Smooth muscle cell (in vitro differentiated cells): ENCODE measurements at regions not wholly inside any gene's neighbourhood (a gene's known extent, or its start where the extent isn't known, plus 50 kb on each side); places are given as distances from the start of the nearest gene placed in this dataset.

Source experiments
- DNase-seq: peaks from one replicate; lab custom pipeline; 2025; ENCODE audit not compliant: unreplicated experiment; lab: John Stamatoyannopoulos, UW
- H2AFZ ChIP-seq: fragments of 200-600 bp; sonication (generic); 2 replicates; pipeline ENCODE4 v1.6.0; 2016; ENCODE audit warnings: antibody characterized with exemption, low read depth, mild to moderate bottlenecking
- H3F3A ChIP-seq: fragments of 200-600 bp; sonication (generic); 2 replicates; pipeline ENCODE4 v1.6.0; 2017; ENCODE audit warnings: antibody characterized with exemption, low read depth
- H3K27ac ChIP-seq: fragments of 200-600 bp; sonication (generic); 2 replicates; pipeline ENCODE4 v1.5.1; 2016; ENCODE audit warnings: low read depth, mild to moderate bottlenecking
- H3K27me3 ChIP-seq: fragments of 200-600 bp; sonication (generic); 2 replicates; pipeline ENCODE4 v1.6.1; 2016; ENCODE audit warnings: low read depth, mild to moderate bottlenecking
- H3K36me3 ChIP-seq: fragments of 200-600 bp; sonication (generic); 2 replicates; pipeline ENCODE4 v1.5.1; 2016; ENCODE audit warnings: low read depth
- H3K4me1 ChIP-seq: fragments of 200-600 bp; sonication (generic); 2 replicates; pipeline ENCODE4 v1.5.1; 2016; ENCODE audit warnings: low read depth
- H3K4me2 ChIP-seq: fragments of 200-600 bp; sonication (generic); 2 replicates; pipeline ENCODE4 v1.6.0; 2016; ENCODE audit warnings: mild to moderate bottlenecking
- H3K4me3 ChIP-seq: fragments of 200-600 bp; sonication (generic); 2 replicates; pipeline ENCODE4 v1.5.1; 2016; ENCODE audit warnings: mild to moderate bottlenecking
- H3K79me2 ChIP-seq: fragments of 200-600 bp; sonication (generic); 2 replicates; pipeline ENCODE4 v1.6.0; 2016; ENCODE audit warnings: low read depth, mild to moderate bottlenecking
- H3K9ac ChIP-seq: fragments of 200-600 bp; sonication (generic); 2 replicates; pipeline ENCODE4 v1.6.0; 2016; ENCODE audit warnings: low read depth
- H3K9me3 ChIP-seq: fragments of 200-600 bp; sonication (generic); replicated peaks from 2 replicates; pipeline ENCODE4 v1.5.1; 2016; ENCODE audit warnings: low read depth
- H4K20me1 ChIP-seq: fragments of 200-600 bp; sonication (generic); 2 replicates; pipeline ENCODE4 v1.6.0; 2016; ENCODE audit warnings: low read depth
- WGBS: methylation state at CpG from one replicate; pipeline ENCODE4 v1.1.7; 2016; ENCODE audit warnings: low lambda C conversion rate; 5-methylcytosine and 5-hydroxymethylcytosine counted together
- TF ChIP-seq, protein P1 (sequence below): fragments of 200-600 bp; sonication (generic); IDR thresholded peaks from 2 replicates; pipeline ENCODE4 v1.5.1; 2017; ENCODE audit warnings: borderline replicate concordance, mild to moderate bottlenecking, antibody characterized with exemption; ENCODE audit not compliant: insufficient read depth, poor library complexity, severe bottlenecking

DNA sequence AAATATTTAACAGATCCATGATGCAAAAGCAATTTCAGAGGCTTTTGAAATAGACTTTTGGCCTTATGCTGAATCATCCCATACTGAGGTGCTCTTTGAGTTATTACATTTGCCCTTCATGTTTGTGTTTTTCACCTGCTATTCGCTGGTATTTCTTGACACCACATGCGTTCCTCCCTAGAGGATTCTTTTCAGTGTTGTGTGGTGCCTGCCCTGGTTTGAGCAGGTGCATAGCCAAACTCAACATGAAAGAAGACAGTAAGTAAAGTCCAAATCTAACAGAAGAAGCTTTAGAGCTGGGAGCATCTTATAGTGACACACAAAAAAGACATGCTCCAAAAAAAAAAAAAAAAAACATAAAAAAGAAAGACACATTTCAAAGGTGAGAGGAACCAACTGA, 796.3 kb downstream of the SEMA5A start:
- H3K4me1 ChIP-seq, result no peaks in the 10 kb centered on the region
- TF ChIP-seq, protein P1, sequence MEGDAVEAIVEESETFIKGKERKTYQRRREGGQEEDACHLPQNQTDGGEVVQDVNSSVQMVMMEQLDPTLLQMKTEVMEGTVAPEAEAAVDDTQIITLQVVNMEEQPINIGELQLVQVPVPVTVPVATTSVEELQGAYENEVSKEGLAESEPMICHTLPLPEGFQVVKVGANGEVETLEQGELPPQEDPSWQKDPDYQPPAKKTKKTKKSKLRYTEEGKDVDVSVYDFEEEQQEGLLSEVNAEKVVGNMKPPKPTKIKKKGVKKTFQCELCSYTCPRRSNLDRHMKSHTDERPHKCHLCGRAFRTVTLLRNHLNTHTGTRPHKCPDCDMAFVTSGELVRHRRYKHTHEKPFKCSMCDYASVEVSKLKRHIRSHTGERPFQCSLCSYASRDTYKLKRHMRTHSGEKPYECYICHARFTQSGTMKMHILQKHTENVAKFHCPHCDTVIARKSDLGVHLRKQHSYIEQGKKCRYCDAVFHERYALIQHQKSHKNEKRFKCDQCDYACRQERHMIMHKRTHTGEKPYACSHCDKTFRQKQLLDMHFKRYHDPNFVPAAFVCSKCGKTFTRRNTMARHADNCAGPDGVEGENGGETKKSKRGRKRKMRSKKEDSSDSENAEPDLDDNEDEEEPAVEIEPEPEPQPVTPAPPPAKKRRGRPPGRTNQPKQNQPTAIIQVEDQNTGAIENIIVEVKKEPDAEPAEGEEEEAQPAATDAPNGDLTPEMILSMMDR, result no peak
- H2AFZ ChIP-seq, result no peak overlapping the region
- H3K4me2 ChIP-seq, result no peak overlapping the region
- H3K9me3 ChIP-seq, result no peaks in the 10 kb centered on the region
- H4K20me1 ChIP-seq, result no peaks in the 10 kb centered on the region
- WGBS, result 95% methylated on average over 2 of the region's 2 CpGs
- no peak overlapping the region for H3K27ac ChIP-seq
- DNase-seq, result no peak
- no peaks in the 10 kb centered on the region for H3K79me2 ChIP-seq
- H3F3A ChIP-seq, result no peaks in the 10 kb centered on the region
- H3K27me3 ChIP-seq, result no peaks in the 10 kb centered on the region
- no peaks in the 10 kb centered on the region for H3K36me3 ChIP-seq
- no peak overlapping the region for H3K4me3 ChIP-seq
- H3K9ac ChIP-seq, result no peak overlapping the region

DNA sequence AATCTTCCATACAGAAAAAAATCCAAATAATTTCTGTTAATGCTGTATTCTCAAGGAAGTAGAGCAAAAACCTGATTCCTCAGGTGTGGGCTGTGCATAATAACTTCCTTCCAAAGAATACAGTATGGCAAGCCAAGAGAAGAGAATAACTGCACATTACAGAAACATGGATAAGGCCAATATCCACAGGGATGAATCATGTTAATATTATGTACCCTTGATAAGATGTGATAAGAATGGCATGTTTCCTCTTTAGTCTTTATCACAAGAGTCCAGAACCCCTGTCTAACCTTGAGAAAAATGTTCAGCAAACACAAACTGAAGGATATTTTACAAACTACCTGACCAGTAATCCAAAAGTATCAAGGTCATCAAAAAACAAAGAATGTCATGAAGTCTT, 795.8 kb downstream of the SEMA5A start:
- Histone ChIP-seq H4K20me1 (no peaks in the 10 kb centered on the region), H3K4me3 (no peak overlapping the region), H3K4me2 (no peak overlapping the region), H3F3A (no peaks in the 10 kb centered on the region), H3K27me3 (no peaks in the 10 kb centered on the region), H2AFZ (no peak overlapping the region), H3K4me1 (no peaks in the 10 kb centered on the region), H3K9me3 (no peaks in the 10 kb centered on the region), H3K27ac (no peak overlapping the region), H3K36me3 (no peaks in the 10 kb centered on the region), H3K79me2 (no peaks in the 10 kb centered on the region), H3K9ac (no peak overlapping the region)
- DNase-seq, result no peak
- TF ChIP-seq, protein P1, result no peak

DNA sequence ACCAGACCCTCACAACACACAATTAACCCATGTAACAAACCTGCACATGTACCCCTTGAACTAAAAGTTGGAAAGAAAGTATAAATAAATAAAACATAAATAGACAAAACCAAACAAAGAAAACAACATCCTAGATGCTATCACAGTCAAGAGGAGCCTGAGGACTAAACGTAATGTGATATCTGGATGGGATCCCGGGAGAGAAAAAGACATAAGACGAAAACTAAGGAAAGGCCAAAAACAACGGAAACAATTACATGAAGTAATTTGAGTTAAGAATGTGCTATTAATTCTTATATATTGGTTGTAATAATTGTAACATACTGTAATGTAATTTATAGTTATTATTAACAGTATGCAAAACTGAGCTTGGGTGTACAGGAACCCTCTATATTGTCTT, 793.9 kb downstream of the SEMA5A start:
- Histone ChIP-seq H3F3A (no peaks in the 10 kb centered on the region), H3K4me1 (no peaks in the 10 kb centered on the region), H3K9ac (no peak overlapping the region), H3K27ac (no peak overlapping the region), H3K36me3 (no peaks in the 10 kb centered on the region), H3K9me3 (no peaks in the 10 kb centered on the region), H3K4me2 (no peak overlapping the region), H2AFZ (no peak overlapping the region), H4K20me1 (no peaks in the 10 kb centered on the region), H3K4me3 (no peak overlapping the region), H3K79me2 (no peaks in the 10 kb centered on the region), H3K27me3 (no peaks in the 10 kb centered on the region)
- 91% methylated on average over 4 of the region's 4 CpGs for WGBS
- TF ChIP-seq, protein P1, result no peak
- no peak for DNase-seq

DNA sequence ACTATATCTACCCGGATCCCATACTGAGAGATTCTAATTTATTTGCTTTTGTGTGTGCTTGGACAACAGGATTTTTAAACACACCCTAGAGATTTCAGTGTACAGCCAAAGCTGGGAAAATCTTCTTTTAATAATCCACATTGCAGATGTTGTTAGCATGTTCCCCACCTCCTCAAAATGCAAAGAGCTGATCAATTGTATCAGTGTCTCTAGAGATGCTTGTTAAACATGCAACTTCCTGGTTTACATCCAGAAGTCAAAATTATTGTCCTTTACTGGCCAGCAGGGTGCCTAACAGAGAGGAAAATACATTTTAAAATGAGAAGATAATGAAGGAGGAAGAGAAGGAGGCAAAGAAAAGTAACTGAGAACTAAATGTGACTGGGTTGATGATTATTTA, 793.3 kb downstream of the SEMA5A start:
- Histone ChIP-seq H3K79me2 (no peaks in the 10 kb centered on the region), H3K9me3 (no peaks in the 10 kb centered on the region), H3K4me1 (no peaks in the 10 kb centered on the region), H3K4me3 (no peak overlapping the region), H4K20me1 (no peaks in the 10 kb centered on the region), H2AFZ (no peak overlapping the region), H3K27ac (no peak overlapping the region), H3F3A (no peaks in the 10 kb centered on the region), H3K4me2 (no peak overlapping the region), H3K36me3 (no peaks in the 10 kb centered on the region), H3K27me3 (no peaks in the 10 kb centered on the region), H3K9ac (no peak overlapping the region)
- TF ChIP-seq, protein P1, result no peak
- WGBS, result 87% methylated on average over 1 of the region's 1 CpG
- no peak for DNase-seq
